Left ventricle myocardium inferior (tissue), 1 donor: ENCODE measurements at regions not wholly inside any gene's neighbourhood (a gene's known extent, or its start where the extent isn't known, plus 50 kb on each side); places are given as distances from the start of the nearest gene placed in this dataset.

ENCODE experiments used
- DNase-seq: peaks from one replicate; pipeline ENCODE4 v3.0.0-alpha.2; 2020
- H3K27ac ChIP-seq: fragments of 200-600 bp; replicated peaks from 2 replicates; pipeline ENCODE4 v1.8.0; 2021
- H3K27me3 ChIP-seq: fragments of 200-600 bp; 2 replicates; pipeline ENCODE4 v1.8.0; 2021; ENCODE audit warnings: low read depth
- H3K36me3 ChIP-seq: fragments of 200-600 bp; 2 replicates; pipeline ENCODE4 v1.8.0; 2021
- H3K4me1 ChIP-seq: fragments of 200-600 bp; 2 replicates; pipeline ENCODE4 v1.8.0; 2021
- H3K4me3 ChIP-seq: fragments of 200-600 bp; 2 replicates; pipeline ENCODE4 v1.8.0; 2021; ENCODE audit warnings: mild to moderate bottlenecking, moderate library complexity
- H3K9me3 ChIP-seq: fragments of 200-600 bp; replicated peaks from 2 replicates; pipeline ENCODE4 v1.8.0; 2021
- intact Hi-C: fragments of 100-400 bp; cut with micrococcal nuclease; formaldehyde crosslinking; loops from one replicate; pipeline ENCODE4 v1.11.0; 2022
- TF ChIP-seq, protein P1 (sequence below): fragments of 200-600 bp; IDR thresholded peaks from 2 replicates; pipeline ENCODE4 v1.8.0; 2021; ENCODE audit warnings: antibody characterized with exemption, mild to moderate bottlenecking, borderline replicate concordance
- donor health status: DM: no; HTN: yes; CAD: no; lungs with severe emphysema.

DNA sequence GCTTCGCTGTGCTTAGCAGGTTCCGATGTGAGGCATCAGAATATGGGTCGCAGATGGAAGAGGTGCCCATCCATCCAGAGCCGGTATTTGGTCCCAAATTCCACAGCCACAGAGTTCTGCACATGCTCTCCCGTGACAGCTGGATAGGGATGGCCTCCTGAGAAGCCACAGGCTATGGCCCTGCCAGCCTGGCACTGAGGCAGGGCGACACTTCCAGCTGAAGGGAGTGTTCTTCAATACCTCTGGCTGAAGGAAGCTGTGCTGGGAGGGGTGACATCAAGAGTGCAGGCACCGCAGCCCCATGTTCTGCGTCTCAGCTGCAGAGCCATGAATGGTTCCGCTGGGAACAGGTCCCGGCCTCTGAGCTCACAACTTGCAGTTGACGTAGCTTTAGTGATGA, 83.4 kb upstream of the SIMC1 start:
- H3K27ac ChIP-seq, result no peak overlapping the region
- intact Hi-C loops, result no loop called here
- no peak for DNase-seq

DNA sequence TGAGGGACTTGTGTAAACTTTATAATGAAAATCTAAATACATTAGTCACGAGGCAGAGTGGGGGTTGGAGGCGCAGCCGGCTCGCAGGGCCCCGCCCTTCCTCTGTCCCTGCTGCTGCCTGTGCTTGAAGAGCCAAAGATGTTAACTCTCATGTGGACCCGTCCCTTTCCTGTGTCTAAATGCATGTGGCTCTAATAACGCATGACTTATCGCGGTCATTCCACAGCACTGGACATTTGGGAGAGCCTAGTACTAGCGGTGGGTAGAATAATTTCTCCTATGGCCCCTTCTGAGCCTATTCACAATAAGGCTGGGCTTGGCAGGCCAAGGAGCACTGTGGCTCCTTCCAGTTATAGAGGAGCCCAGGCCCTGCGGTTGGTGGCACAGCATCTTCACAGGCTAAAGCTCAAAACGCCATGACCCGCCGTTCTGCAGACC, 82.3 kb upstream of the SIMC1 start:
- intact Hi-C loops, result no loop called here
- TF ChIP-seq, protein P1, sequence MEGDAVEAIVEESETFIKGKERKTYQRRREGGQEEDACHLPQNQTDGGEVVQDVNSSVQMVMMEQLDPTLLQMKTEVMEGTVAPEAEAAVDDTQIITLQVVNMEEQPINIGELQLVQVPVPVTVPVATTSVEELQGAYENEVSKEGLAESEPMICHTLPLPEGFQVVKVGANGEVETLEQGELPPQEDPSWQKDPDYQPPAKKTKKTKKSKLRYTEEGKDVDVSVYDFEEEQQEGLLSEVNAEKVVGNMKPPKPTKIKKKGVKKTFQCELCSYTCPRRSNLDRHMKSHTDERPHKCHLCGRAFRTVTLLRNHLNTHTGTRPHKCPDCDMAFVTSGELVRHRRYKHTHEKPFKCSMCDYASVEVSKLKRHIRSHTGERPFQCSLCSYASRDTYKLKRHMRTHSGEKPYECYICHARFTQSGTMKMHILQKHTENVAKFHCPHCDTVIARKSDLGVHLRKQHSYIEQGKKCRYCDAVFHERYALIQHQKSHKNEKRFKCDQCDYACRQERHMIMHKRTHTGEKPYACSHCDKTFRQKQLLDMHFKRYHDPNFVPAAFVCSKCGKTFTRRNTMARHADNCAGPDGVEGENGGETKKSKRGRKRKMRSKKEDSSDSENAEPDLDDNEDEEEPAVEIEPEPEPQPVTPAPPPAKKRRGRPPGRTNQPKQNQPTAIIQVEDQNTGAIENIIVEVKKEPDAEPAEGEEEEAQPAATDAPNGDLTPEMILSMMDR, result no peak
- Histone ChIP-seq H3K4me3 (no peak overlapping the region), H3K4me1 (no peaks in the 10 kb centered on the region), H3K27ac (no peak overlapping the region), H3K9me3 (peaks cover 12% of the 10 kb centered on the region), H3K36me3 (no peaks in the 10 kb centered on the region), H3K27me3 (peaks cover 80% of the 10 kb centered on the region)
- DNase-seq, result no peak

More for the DNA sequence above, 83.4 kb upstream of the SIMC1 start:
- H3K9me3 ChIP-seq, result peaks cover 2% of the 10 kb centered on the region
- peaks cover 79% of the 10 kb centered on the region for H3K27me3 ChIP-seq
- no peaks in the 10 kb centered on the region for H3K36me3 ChIP-seq
- no peaks in the 10 kb centered on the region for H3K4me1 ChIP-seq
- TF ChIP-seq, protein P1, result no peak
- H3K4me3 ChIP-seq, result no peak overlapping the region

DNA sequence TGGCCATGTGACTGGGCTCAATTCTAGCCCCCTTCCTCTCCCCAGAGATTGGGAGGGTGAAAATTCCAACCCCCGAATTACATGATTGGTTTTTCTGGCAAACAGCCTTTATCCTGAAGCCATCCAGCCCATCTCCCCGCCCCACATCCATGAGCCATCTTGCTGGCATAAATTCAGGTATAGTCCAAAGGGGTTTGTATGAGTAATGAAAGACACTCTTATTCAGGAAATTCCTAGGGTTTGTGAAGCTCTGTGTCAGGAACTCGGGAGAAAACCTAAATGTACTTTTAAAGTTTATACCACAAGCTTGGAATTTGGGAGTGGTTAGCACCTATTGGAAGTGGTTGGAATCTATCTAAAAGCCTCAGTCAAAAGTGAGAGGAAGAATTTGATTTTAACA, 80.6 kb upstream of the SIMC1 start:
- H3K27me3 ChIP-seq, result peaks cover 71% of the 10 kb centered on the region
- H3K4me1 ChIP-seq, result no peaks in the 10 kb centered on the region
- H3K9me3 ChIP-seq, result peaks cover 12% of the 10 kb centered on the region
- no peak overlapping the region for H3K27ac ChIP-seq
- TF ChIP-seq, protein P1, result no peak
- no peak overlapping the region for H3K4me3 ChIP-seq
- no peaks in the 10 kb centered on the region for H3K36me3 ChIP-seq
- DNase-seq, result no peak
- intact Hi-C loops, result no loop called here

DNA sequence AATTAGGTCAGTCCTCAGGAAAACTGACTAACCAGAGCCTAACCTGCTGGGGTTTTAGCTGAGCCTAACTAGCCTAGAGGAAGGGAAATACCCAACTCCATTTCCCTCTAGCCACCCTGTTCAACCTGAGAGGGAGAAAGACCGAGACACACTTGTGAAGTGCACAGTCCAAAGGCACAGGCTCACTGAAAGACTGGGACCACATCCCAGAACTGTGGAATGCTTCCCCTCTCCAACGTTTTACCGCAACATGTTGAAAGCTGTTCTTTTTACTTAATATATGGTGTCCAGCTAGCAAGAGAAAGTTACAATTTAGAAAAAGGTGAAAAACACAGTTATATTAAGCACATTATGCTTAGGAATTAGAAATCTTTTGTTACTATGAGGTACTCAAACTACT, 76.8 kb upstream of the SIMC1 start:
- Histone ChIP-seq H3K36me3 (no peaks in the 10 kb centered on the region), H3K27me3 (peaks cover 59% of the 10 kb centered on the region), H3K27ac (no peak overlapping the region), H3K9me3 (peaks cover 12% of the 10 kb centered on the region), H3K4me3 (no peak overlapping the region), H3K4me1 (no peaks in the 10 kb centered on the region)
- TF ChIP-seq, protein P1, result no peak
- no peak for DNase-seq
- intact Hi-C loops, result no loop called here

DNA sequence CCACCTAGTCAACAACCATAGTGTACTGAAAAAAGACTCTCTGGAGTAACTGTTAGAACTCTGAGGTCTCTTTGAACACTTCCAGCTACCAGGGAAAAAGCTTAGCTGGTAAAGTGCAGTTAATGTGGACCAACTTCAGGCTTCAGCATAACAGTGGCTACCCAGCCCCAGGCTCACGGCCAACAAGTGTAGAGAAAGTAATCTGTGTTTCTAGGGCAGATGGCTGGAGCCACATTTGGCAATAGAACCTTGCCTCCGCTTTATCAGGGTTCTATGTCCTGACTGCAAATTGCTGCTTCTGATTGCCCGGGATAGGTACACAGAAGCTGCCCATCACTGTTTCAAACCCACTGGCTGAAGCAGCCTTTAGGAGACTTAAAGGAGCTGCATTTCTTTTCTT, 76.0 kb upstream of the SIMC1 start:
- TF ChIP-seq, protein P1, result no peak
- peak; percentile 25 for DNase-seq
- no peaks in the 10 kb centered on the region for H3K4me1 ChIP-seq

DNA sequence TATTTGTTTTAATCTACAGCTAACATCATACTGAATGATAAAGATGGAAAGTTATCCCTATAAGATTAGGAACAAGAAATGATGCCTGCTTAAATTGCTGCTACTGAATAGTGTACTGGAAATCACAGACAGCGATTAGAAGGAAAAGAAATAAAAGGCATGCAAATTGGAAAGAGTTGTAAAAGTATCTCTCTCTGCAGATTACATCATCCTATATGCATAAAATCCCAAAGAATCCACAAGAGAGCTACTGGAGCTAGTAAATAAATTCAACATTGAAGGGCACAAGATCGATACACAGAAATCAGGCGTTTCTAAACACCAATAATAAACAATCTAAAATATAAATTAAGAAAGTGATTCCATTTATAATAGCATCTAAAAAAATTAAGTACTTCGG, 75.3 kb upstream of the SIMC1 start:
- Histone ChIP-seq H3K9me3 (peaks cover 12% of the 10 kb centered on the region), H3K27ac (no peak overlapping the region), H3K27me3 (peaks cover 65% of the 10 kb centered on the region), H3K36me3 (no peaks in the 10 kb centered on the region), H3K4me3 (no peak overlapping the region), H3K4me1 (no peaks in the 10 kb centered on the region)
- intact Hi-C loops, result no loop called here
- TF ChIP-seq, protein P1, result no peak
- no peak for DNase-seq

More for the DNA sequence above, 76.0 kb upstream of the SIMC1 start:
- Histone ChIP-seq H3K9me3 (peaks cover 12% of the 10 kb centered on the region), H3K4me3 (no peak overlapping the region), H3K27ac (no peak overlapping the region), H3K36me3 (no peaks in the 10 kb centered on the region), H3K27me3 (peaks cover 65% of the 10 kb centered on the region)
- intact Hi-C loops, result no loop called here
